B cell (primary cell): ENCODE measurements at regions not wholly inside any gene's neighbourhood (a gene's known extent, or its start where the extent isn't known, plus 50 kb on each side); places are given as distances from the start of the nearest gene placed in this dataset.

Source experiments
- ATAC-seq: fragments of 200-7000 bp; cut with Tn5 transposase; one replicate; pipeline ENCODE4 v1.10.0; 2021; ENCODE audit warnings: low read depth, mild to moderate bottlenecking, moderate number of reproducible peaks, moderate library complexity
- CTCF ChIA-PET: fragments of 350-600 bp; sonication (Branson Sonifier 250); formaldehyde crosslinking; loops from one replicate; lab custom pipeline; 2021; ENCODE audit warnings: antibody characterized with exemption, inconsistent platforms; lab: Charles Lee
- POLR2A ChIA-PET: fragments of 350-600 bp; sonication (Branson Sonifier 250); formaldehyde crosslinking; loops from one replicate; lab custom pipeline; 2021; ENCODE audit warnings: antibody characterized with exemption; lab: Charles Lee
- DNase-seq: peaks from one replicate; pipeline ENCODE4 v3.0.0; 2013
- H2AFZ ChIP-seq: 2 replicates; pipeline ENCODE4 v1.6.1; 2012; ENCODE audit warnings: mild to moderate bottlenecking, low read depth, low read length; ENCODE audit not compliant: insufficient read depth, poor library complexity, severe bottlenecking
- H3K27ac ChIP-seq, 2 donors: 1 replicate in 1 of 2; 2 replicates in 1 of 2; pipeline ENCODE4 v1.5.1; 2012 to 2013; ENCODE audit warnings: low read length in 2 of 2, mild to moderate bottlenecking in 2 of 2, moderate library complexity in 1 of 2
- H3K27me3 ChIP-seq, 4 experiments: fragments of 200-600 bp in 1 of 4; sonication (generic) in 1 of 4; replicated peaks in 1 of 4; 1 replicate in 2 of 4; 2 replicates in 2 of 4; pipeline versions ENCODE4 v1.6.1 to v1.7.0; 2013 to 2016; ENCODE audit warnings: low read length in 3 of 4, mild to moderate bottlenecking in 2 of 4, mixed read lengths in 1 of 4, moderate library complexity in 1 of 4; ENCODE audit not compliant: insufficient read depth in 4 of 4, control insufficient read depth in 3 of 4; ENCODE audit errors: control extremely low read depth in 1 of 4
- H3K36me3 ChIP-seq, 2 experiments: replicated peaks in 1 of 2; 1 replicate in 1 of 2; 2 replicates in 1 of 2; pipeline versions ENCODE4 v1.6.1 to v1.7.1; 2013; ENCODE audit warnings: low read length in 1 of 2; ENCODE audit not compliant: insufficient read depth in 2 of 2, control insufficient read depth in 1 of 2; ENCODE audit errors: control extremely low read depth in 1 of 2, extremely low read depth in 1 of 2
- H3K4me1 ChIP-seq, 2 donors: fragments of 200-600 bp in 1 of 2; sonication (generic) in 1 of 2; 1 replicate in 1 of 2; 2 replicates in 1 of 2; pipeline versions ENCODE4 v1.5.1 to v1.6.1; 2013 to 2017; ENCODE audit warnings: low read length in 2 of 2; ENCODE audit not compliant: control insufficient read depth in 2 of 2, insufficient read depth in 2 of 2
- H3K4me2 ChIP-seq: replicated peaks from 2 replicates; pipeline ENCODE3; 2012; ENCODE audit warnings: mild to moderate bottlenecking, low read depth, low read length; ENCODE audit not compliant: poor library complexity, severe bottlenecking
- H3K4me3 ChIP-seq, 5 experiments: fragments of 200-600 bp in 1 of 5; sonication (generic) in 1 of 5; 1 replicate in 3 of 5; 2 replicates in 2 of 5; pipeline versions ENCODE4 v1.5.1 to v1.7.0; 2011 to 2016; ENCODE audit warnings: low read length in 4 of 5, mild to moderate bottlenecking in 4 of 5, low read depth in 2 of 5, control low read depth in 1 of 5, moderate library complexity in 1 of 5; ENCODE audit not compliant: insufficient read depth in 1 of 5; ENCODE audit errors: control extremely low read depth in 1 of 5, extremely low read depth in 1 of 5
- H3K79me2 ChIP-seq: fragments of 200-600 bp; sonication (generic); one replicate; pipeline ENCODE4 v1.6.0; 2016; ENCODE audit warnings: low read length; ENCODE audit not compliant: control insufficient read depth, insufficient read depth
- H3K9ac ChIP-seq: fragments of 200-600 bp; sonication (generic); 2 replicates; pipeline ENCODE4 v1.6.1; 2017; ENCODE audit warnings: mild to moderate bottlenecking, low read length, moderate library complexity
- H3K9me3 ChIP-seq, 3 donors: one replicate each; pipeline versions ENCODE4 v1.6.1 to v1.7.1; 2013; ENCODE audit warnings: low read length in 2 of 3; ENCODE audit not compliant: control insufficient read depth in 2 of 3, insufficient read depth in 1 of 3; ENCODE audit errors: control extremely low read depth in 1 of 3
- H4K20me1 ChIP-seq: 2 replicates; pipeline ENCODE4 v1.6.0; 2012; ENCODE audit warnings: mild to moderate bottlenecking, low read length; ENCODE audit not compliant: insufficient read depth, control insufficient read depth, poor library complexity, severe bottlenecking
- H3K27ac Mint-ChIP-seq: one replicate; pipeline ENCODE4 v1.8.0; 2021; ENCODE audit warnings: mixed read lengths
- H3K27me3 Mint-ChIP-seq: one replicate; pipeline ENCODE4 v1.8.0; 2021; ENCODE audit warnings: mixed read lengths
- H3K4me1 Mint-ChIP-seq: one replicate; pipeline ENCODE4 v1.8.0; 2021; ENCODE audit warnings: mixed read lengths
- H3K4me3 Mint-ChIP-seq: one replicate; pipeline ENCODE4 v1.8.0; 2021; ENCODE audit warnings: mixed read lengths
- H3K9me3 Mint-ChIP-seq: one replicate; pipeline ENCODE4 v1.8.0; 2022; ENCODE audit warnings: mixed read lengths; ENCODE audit not compliant: insufficient read depth
- EZH2 ChIP-seq: IDR thresholded peaks from 2 replicates; pipeline ENCODE4 v1.6.1; 2012; ENCODE audit warnings: borderline replicate concordance, low read depth, mild to moderate bottlenecking, moderate library complexity, low read length; ENCODE audit not compliant: insufficient read depth, poor library complexity, severe bottlenecking
- WGBS: methylation state at CpG from one replicate; pipeline ENCODE4 v1.1.5; 2013; ENCODE audit warnings: missing lambda C conversion rate; ENCODE audit not compliant: insufficient coverage; 5-methylcytosine and 5-hydroxymethylcytosine counted together
- intact Hi-C: fragments of 100-400 bp; cut with micrococcal nuclease; formaldehyde crosslinking; loops from one replicate; pipeline ENCODE4 v1.10.0; 2022
- TF ChIP-seq, protein P1 (sequence below): fragments of 200-600 bp; IDR thresholded peaks from one replicate; pipeline ENCODE4 v1.8.0; 2022; ENCODE audit warnings: antibody characterized with exemption, mild to moderate bottlenecking

DNA sequence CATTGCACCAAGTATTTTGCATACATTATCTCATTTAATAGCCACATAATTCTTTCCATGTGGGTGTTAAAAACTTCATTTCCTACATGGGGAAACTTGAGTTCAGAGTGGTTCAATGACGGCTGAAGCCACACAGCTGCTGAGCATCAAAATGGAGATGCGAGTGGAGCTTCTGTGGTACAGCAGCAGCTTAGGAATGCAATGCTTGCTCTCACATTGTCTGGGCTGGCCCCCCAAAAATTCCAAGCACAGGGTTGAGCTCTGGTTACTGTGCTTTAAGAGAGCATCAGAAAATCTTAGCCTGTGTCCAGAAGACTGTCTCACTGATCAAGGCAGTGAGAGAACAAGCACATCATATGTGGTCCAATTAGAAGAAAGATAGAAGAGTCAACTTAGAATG, 57.4 kb upstream of the GADL1 start:
- Histone ChIP-seq H3K36me3 (no peaks in the 10 kb centered on the region), H3K27ac (no peak overlapping the region), H3K4me2 (no peak overlapping the region), H3K4me3 (no peak overlapping the region), H4K20me1 (no peaks in the 10 kb centered on the region), H3K4me1 (no peaks in the 10 kb centered on the region), H2AFZ (no peak overlapping the region), H3K27me3 (no peaks in the 10 kb centered on the region), H3K9me3 (no peaks in the 10 kb centered on the region), H3K9ac (no peak overlapping the region), H3K79me2 (no peaks in the 10 kb centered on the region)
- H3K4me1 Mint-ChIP-seq: no peaks in the 10 kb centered on the region
- WGBS: 100% methylated on average over 2 of the region's 2 CpGs
- no peak overlapping the region for H3K4me3 Mint-ChIP-seq
- DNase-seq (no peak), ATAC-seq (no peak)
- ChIA-PET CTCF (no interaction called here), POLR2A (no interaction called here)
- no peak overlapping the region for H3K27ac Mint-ChIP-seq
- intact Hi-C loops: no loop called here
- H3K9me3 Mint-ChIP-seq: no peaks in the 10 kb centered on the region
- peaks cover 7% of the 10 kb centered on the region for H3K27me3 Mint-ChIP-seq
- no peak for TF ChIP-seq EZH2
- TF ChIP-seq, protein P1, sequence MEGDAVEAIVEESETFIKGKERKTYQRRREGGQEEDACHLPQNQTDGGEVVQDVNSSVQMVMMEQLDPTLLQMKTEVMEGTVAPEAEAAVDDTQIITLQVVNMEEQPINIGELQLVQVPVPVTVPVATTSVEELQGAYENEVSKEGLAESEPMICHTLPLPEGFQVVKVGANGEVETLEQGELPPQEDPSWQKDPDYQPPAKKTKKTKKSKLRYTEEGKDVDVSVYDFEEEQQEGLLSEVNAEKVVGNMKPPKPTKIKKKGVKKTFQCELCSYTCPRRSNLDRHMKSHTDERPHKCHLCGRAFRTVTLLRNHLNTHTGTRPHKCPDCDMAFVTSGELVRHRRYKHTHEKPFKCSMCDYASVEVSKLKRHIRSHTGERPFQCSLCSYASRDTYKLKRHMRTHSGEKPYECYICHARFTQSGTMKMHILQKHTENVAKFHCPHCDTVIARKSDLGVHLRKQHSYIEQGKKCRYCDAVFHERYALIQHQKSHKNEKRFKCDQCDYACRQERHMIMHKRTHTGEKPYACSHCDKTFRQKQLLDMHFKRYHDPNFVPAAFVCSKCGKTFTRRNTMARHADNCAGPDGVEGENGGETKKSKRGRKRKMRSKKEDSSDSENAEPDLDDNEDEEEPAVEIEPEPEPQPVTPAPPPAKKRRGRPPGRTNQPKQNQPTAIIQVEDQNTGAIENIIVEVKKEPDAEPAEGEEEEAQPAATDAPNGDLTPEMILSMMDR: no peak

GRCh38 chr3:30952786-30953185, 58.3 kb upstream of the GADL1 start:
- Histone ChIP-seq H4K20me1 (no peaks in the 10 kb centered on the region), H3K27ac (no peak overlapping the region), H3K4me3 (no peak overlapping the region), H3K27me3 (no peaks in the 10 kb centered on the region), H3K4me2 (no peak overlapping the region), H3K9ac (no peak overlapping the region), H3K36me3 (no peaks in the 10 kb centered on the region), H3K9me3 (no peaks in the 10 kb centered on the region), H3K79me2 (no peaks in the 10 kb centered on the region), H2AFZ (no peak overlapping the region), H3K4me1 (no peaks in the 10 kb centered on the region)
- Mint-ChIP-seq H3K4me1 (no peaks in the 10 kb centered on the region), H3K27me3 (peaks cover 5% of the 10 kb centered on the region), H3K27ac (no peak overlapping the region), H3K4me3 (no peak overlapping the region), H3K9me3 (no peaks in the 10 kb centered on the region)
- TF ChIP-seq, protein P1: no peak
- ATAC-seq (no peak), DNase-seq (no peak)
- ChIA-PET POLR2A (no interaction called here), CTCF (no interaction called here)
- intact Hi-C loops: no loop called here
- WGBS: 100% methylated on average over 2 of the region's 3 CpGs
